Stimulated activated CD8-positive, alpha-beta memory T cell treated with anti-CD3 and anti-CD28 coated beads, Interleukin-4, amount 100 ng/mL, for 48 hours (primary cell): ENCODE measurements at regions not wholly inside any gene's neighbourhood (a gene's known extent, or its start where the extent isn't known, plus 50 kb on each side); places are given as distances from the start of the nearest gene placed in this dataset.

Source experiments
- DNase-seq: peaks from one replicate; pipeline ENCODE4 v3.0.0-alpha.2; 2020

DNA sequence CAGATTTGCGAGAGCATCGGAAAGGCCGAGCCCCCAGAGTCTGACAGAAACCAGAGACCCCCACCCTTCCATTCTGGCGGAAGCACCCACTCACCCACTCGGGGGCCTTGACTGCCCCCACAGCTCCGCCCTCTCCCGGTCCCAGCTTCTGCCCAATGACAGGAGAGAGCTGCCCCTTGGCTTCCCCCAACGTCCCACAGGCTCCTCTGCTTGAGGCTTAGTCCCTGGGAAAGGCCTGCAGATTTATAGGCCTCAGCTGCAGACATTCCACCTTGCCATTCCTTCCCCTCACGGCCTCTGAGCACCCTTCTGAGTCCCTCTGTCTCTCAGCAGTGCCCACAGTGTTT, 125.0 kb upstream of the NCAM1 start:
- DNase-seq, result no peak

DNA sequence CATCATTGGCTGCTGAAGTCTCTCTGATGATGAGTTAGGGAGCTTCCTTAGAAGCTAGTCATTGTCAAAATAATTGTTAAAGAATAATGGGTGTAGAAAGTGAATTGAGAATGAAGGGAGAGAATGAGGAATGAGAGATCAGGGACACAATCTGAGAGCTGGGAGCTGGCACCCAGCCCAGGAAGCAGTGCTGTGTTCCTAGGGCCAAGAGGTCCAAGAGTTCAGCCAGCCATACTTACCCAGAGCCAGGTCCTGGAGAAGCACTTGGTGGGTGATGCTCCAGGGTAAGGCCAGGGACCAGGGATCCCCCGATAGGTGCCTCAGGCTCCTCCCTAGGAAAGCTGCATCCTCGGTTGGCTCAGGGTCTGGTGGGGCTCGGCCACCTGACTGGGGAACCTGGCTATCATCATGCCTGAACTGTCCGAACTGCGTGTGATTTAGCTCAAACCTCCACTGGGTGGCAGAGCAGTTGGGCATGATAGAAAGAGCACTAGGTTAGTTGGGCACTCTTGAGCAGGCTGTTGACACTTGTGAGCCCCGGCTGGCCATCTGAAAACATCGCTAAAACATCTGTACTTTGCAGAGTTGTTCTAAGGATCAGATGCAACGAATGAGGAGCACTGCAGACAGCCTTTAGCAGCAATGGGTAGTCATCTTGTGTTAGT, 123.9 kb upstream of the NCAM1 start:
- DNase-seq, result no peak

DNA sequence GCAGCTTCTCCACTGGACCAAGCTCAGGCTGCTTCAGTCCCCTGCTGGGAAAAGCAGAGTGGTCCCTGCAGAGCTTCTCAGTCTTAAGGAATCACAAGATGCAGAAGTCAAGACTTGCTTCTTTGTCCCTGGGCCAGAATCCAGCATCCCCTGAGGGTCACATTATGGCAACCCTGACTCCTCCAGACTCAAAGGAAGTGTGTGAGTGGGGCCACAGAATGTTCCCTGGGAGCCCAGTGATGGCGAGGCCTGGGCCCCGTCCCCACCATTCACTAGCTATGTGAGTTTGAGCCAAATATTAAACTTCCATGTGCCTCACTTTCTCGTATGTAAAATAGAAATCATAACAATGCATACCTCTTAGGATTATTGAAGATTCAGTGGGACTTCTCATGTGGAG, 122.2 kb upstream of the NCAM1 start:
- DNase-seq, result no peak

DNA sequence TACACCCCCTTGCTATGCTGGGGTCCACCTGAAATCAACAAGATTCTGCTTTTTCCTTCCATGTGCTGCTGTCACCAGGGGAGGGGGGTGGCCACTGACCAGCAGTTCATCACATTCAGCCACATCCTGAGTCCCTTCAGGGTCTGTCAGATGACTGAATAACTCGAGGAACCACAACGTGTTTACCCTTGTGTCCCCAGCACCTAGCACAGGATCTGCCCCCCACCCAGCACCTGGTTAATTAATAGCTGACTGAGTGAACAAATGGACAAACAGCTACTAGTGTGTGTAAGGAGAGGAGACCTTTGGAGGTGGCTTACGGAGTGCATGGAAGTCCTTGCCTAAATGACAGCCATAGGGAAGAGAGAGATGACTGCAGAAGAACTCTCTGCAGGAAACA, 119.5 kb upstream of the NCAM1 start:
- DNase-seq, result no peak

DNA sequence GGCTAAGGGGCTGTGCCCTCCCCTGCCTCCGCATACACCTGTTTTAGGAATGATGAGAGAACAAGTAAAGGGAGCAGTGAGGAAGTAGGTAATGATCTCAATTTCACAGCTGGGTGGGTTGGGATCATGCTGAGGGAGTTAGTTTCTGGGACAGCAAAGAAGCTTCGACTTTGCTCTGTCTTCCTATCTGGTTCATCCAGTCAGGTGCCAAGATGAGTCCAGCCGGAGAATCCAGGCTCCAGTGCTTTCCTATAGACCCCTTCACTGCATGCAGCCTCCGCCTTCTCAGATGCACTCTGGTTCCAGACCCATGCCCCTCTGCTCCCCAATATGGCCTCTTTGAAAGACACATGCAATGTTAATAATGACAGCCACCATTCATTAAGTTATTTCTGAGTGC, 119.1 kb upstream of the NCAM1 start:
- no peak for DNase-seq

DNA sequence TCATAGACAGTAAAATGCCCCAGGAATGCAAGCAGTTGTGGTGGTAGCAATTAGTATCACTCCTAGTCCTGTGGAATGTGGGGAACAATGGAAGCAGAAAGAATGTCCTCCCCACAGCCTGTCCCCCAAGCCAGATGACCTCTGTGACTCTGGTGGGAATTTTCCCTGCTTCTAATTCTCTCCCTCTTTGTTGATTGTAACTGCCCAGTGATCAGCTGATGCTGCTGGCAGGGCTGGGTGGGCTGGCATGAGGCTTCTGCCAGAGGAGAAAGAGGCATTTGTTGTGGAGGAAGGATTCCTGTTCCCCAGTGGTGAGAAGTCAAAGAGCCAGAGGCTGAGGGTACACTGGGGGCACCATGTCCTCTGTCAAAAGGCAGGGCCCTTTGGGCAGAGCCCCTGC, 116.7 kb upstream of the NCAM1 start:
- DNase-seq, result no peak

DNA sequence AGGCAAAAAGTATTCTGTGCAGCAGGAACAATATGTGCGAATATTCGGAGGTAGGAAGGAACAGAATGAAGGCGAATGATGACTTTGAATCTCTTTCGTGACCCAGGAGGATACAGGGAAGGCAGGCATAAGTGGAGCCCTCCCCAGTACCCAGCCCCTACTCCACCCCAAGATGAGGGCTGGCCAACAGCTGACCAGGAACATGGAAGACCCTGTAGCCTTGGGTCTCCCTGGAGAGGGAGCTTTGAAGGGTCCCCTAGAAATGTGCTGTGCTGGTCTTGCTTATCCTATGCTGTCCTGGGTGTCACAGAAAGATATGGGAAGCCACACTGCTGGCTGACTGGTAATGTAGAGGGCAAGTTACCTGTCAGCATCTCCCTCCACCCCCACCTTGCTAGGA, 113.7 kb upstream of the NCAM1 start:
- DNase-seq, result no peak

DNA sequence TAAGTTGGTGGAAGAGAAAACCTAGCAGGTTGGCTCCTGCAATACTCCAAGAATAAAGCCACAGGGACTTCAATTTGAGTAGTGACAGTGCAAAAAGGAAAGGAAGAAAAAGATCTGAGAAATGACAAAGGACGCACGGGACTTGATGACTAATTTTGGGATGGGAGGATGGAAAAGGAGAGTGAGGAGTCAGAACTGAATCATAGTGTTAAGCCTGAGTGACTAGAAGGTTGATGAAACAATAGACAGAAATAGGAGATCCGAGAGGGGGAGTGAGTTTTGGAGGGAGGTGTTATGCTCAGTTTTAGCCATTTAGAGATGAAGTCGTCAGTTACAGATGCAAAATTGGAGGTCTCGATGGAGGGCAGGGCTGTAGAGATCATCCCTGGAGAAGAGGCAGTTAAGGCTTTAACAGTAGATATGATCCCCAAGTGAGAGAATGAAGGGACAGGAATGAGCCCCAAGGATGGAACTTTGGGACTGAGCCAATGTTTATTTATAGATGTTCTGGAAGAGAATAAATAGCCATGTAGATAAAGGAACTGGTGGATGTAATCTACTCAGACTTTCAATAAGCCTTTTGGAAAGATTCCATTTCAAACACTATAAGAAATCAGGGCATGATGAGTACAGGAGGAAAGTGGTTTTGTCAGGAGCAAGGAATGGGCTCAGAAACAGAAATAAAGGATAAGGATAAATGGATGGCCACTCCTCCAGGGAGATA, 108.9 kb upstream of the NCAM1 start:
- no peak for DNase-seq

DNA sequence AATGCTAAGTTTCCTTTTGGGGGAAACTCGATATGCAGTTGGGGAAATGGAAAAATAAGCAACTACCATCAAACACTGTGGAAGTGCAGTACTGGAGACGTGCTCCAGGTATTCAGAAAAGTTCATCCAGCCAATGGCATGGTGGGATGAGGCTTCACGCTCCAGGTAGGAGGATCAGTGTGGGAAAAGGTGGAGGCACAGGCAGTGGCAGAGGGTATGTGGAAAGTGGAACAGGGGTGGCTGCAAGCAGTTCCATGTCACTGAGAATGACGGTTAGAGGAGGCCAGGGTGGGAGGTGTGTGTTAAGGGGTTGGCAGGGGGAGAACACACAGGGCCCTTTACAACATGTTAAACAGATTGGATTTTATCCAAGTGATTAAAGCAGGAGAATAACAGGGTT, 105.1 kb upstream of the NCAM1 start:
- DNase-seq, result no peak

DNA sequence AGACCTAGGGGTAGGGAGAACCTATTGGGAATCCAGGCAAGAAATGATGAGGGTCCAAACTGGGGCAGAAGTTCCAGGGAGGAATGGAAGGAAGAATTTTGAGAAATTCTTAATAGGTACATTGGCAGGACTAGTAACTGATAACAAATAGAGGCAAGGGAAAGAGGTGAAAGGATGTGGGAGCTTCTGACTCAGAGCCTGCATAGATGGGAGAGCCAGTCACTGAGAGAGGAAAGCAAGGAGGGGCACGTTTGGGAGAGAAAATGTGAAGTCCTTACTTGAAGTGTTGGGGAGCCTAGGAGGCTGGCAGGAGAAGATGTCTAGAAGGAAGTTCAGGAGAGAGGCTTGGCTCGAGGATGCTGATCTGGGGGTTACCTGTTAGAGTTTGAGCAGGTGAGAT, 104.6 kb upstream of the NCAM1 start:
- DNase-seq, result no peak

DNA sequence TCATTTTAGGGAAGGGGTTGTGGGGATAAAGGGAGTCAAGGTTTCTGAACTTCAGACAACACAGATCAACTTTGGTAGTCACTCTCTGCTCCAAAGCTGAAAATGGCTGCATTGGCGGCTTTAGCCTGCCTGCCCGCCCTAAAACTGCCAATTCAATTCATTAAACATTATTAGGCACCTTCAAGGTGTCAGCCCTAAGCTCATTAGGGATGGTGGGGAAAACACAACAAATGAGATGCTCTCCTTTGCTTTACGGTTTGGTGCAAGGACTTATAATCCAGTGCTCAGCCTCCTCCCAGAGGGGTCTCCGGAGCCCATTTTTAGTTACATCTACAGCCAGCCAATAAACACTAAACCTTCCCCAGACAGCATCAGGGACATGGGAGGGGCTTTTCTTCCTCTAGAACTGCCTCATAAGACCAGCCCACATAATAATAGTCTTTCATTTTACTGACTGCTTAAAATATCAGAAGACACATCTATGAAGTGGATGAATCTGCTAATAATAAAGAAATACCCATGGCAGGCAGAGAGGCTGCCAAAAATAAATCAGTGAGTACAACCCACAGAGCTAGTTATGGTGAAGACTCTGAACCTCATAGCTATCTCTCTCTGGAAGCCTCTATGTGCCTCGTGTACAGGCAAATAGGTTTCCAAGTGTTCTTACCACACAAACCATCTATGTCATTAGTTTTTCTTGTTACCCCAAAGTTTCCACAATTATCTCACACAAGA, 102.8 kb upstream of the NCAM1 start:
- DNase-seq, result no peak

DNA sequence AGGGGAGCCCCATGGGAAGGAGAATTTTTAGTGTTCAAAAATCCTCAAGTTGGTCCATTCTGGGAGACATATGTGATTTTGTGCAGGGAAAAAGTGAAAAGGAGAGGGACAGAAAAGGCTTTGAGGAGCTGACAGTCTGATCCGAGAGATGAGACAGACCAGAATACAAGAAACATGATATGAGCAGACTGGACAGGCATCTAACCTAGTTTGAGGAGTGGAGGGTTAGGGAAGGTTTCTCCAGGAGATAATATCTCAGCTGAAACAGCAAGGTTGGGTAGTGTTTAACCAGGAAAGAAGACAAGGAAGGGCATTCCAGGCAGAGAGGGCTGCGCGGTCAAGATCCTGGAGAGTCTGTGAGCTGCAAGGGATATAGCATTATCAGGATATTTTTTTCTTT, 101.4 kb upstream of the NCAM1 start:
- no peak for DNase-seq

DNA sequence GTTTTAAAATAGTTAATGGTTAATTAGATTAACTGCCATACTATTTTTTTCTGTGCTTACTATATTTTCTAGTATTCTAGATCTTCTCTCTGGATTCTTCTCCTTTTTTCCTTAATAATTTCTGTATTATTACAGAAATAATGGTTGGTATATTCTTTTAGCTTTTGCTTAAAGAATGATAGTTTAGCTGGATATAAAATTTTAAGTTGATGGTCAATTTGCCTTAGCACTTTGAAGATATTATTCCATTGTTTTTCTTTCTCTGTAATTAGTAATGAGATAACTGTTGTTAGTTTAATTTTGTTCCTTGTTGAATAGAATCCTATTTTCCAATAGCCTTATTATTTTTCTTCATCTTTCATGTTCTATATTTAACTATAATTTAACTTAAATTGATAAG, 99.9 kb upstream of the NCAM1 start:
- DNase-seq, result no peak

DNA sequence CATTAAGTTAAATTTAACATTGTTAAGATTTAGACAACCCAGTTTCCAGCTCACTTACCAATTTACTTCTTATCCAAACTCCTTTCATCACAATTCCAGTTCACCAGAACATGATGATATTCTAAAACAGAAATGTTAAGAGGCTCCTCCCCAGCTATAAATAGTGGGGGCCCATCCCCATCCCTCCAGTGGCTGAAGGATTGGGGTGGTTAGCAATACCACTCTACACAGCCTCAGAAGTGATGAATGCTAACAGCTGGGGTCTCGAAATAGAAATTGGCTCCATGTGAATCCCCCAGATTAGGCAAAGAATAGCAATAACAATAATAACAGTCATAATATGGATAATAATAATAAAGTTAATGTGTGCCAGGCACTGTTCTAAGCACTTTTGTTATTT, 97.9 kb upstream of the NCAM1 start:
- DNase-seq, result no peak

DNA sequence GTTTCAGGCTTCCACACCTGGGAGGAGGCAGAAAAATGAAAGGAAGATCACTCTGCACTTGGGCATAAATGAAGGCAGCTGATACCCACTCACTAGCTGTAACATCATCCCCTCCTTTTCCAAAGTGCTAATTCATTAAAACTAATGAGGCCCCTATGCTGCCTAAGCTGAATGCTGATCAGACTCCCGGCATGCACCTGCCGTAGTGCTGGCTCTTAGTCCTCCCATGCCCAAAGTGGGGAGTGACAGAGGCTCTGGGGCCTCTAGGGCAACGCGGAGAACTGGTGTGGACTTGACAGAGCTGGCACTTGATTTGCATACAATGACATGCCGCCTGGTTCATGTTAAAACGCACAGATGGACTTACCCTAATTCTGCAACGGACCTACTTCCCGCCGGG, 96.5 kb upstream of the NCAM1 start:
- DNase-seq, result no peak

DNA sequence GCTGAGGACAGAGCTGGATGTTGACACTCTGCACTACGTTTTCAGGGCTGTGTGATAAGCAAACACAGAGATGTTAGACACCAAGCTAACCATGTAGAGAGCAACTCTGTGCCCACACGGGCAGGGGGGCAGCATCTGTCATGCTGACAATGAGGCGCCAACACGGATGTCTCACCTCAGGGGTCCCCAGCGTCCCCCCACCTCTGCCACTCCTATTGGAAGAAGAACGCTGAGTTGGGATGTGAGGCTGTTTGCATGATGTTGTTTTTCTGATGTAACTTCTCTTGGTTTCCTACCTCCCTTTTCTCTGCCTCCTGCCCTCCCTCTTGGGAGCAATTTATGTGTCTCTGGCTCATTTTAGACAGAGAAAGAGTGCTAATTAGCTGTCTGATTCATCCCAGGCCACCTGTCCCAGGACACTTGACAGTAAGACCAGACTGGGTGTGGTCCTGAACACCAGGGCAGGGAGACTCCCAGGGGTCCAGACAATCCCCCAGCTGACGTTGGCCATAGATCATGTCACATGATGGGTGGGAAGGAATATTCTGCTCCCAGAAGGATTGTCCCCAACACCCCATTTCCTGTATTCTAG, 89.2 kb upstream of the NCAM1 start:
- DNase-seq, result no peak

DNA sequence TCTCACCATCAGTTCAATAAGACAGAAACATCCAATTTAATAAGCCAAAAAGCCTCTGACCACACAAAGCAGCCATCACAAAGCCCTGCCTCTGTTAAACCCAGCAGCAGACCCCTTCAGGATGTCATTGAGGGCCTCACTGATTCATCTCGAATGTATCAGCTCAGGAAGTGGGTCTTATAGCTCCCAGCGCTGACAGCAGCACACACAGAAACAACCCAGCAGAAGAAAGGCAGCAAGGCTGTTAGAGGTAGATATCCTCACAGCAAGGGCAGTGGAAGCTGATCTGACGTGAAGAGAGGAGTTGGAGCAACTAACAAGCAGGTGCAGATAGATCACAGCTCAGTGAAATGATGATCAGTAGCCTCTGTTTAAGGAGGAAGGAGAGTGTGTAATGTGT, 86.2 kb upstream of the NCAM1 start:
- DNase-seq, result no peak

DNA sequence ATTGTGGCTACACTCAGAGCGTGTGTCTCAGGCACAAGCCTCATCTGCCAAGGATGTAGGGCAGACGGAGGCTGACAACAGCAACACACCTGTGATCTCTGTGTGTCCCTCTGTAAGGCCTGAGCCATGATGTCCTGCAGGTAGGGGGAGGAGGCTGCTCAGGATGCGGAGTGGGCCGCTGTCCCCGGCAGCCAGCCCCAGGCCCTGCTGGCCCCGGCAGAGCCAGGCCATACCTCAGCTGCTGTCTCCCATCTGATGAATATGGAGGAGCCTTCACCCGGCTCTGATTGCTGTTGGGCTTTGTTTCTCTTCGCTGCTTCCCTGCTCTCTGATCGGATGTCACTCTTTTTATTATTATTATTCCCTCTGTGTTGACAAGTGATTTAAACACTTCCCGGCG, 83.6 kb upstream of the NCAM1 start:
- no peak for DNase-seq

DNA sequence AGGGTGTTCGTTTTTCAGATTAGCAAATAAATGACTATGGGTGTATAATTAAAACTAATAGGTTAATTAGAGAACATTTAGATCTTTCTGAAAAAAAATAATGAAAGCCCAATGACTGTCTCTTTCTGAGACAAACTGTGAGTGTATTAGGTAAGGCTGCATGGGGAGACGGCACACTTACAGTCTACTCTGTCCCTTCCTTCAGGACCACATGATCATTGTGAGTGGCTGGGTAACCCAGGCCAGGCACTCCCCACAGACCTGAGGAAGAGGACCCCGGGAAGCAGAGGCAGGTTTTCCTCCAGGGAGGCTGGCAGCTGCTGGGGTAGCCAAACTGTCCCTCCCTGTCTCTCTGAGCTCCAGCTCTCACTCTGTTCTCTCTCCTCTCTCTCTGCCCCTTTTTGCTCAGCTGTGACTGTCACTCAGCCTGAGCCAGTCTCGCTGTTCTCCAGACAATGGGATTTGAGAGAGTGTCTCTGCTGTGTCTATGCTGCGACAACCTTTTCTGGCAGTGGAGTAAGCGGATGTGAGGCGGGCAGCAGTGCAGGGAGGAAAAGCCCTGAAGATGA, 83.1 kb upstream of the NCAM1 start:
- no peak for DNase-seq

DNA sequence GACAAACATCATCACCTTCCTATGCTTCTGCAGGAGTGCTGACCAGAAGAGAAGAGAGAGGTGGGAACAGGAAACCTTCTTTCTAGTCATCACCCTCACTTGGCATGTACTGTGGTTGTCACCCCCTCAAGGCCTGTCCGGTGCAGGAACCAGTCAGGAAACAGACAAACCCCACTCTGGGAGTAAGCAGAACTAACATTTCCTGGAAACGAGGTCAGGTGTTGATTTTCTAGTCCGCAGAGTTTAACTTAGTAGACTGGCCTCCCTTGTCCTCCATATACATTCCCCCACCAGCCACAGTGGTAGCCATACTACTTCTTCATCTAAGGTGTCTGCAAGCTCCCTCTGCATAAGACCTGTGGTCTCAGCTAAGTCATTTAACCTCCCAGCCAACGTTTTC, 80.7 kb upstream of the NCAM1 start:
- no peak for DNase-seq

DNA sequence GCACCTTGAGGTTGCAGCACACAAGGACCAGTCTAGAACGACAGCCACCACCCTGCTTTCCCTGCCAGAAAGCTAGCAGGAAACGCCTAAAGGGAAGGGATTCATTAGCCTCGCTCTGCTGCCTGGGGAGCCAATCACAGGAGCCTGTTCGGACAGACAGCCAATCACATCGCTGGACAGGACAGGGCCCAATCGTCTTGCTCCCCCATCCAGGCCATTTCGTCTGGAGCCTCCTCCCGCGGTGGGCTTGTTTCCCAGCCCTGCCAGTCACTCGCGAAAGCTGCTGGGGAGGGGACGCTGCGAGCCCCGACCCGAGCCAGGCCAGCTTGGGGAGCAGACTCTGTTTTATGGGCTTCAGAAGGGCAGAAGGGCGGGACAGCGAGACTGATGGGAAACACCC, 79.8 kb upstream of the NCAM1 start:
- DNase-seq, result no peak

DNA sequence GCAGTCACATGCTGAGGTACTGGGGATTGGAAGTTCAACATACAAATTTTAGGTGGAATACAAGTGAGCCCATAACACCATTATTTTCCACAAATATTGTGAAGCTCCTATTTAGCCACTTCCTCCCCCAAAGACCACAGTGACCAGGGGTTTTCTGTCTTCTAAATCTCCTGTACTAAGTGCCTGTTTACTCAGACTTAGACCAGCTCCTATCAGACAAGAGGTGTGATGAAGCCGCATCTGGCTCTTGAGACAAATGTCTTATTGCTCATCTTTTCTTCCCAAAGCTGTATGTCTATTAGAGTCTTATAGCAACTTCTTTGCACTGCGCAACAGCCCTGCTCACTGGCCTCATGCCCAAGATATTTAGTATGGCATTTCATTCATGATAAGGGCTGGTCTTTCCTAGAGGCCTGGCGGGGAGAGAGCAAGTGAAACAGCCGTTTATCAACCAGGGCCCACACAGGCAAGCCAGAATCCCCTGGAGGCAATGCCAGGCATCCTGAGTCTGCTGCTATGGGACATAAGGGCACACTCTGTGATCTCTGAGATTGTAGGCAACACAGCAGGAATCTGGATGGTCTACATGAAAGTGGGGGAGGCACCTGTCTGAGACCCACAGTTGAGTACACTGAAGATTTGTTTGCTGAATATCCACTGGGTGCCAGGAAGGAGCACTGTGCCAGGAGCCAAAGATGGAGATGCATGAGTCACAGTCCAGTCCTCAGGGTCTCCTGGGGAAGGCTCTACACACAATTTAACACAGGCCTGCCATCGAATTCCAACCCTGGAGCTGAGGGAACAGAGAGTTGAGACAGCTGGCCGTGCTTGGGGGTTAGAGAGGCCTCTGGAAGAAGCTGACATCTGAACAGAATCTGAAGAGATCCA, 78.5 kb upstream of the NCAM1 start:
- no peak for DNase-seq
